ENCODE measurements at regions not wholly inside any gene's neighbourhood (a gene's known extent, or its start where the extent isn't known, plus 50 kb on each side); places are given as distances from the start of the nearest gene placed in this dataset.

DNA sequence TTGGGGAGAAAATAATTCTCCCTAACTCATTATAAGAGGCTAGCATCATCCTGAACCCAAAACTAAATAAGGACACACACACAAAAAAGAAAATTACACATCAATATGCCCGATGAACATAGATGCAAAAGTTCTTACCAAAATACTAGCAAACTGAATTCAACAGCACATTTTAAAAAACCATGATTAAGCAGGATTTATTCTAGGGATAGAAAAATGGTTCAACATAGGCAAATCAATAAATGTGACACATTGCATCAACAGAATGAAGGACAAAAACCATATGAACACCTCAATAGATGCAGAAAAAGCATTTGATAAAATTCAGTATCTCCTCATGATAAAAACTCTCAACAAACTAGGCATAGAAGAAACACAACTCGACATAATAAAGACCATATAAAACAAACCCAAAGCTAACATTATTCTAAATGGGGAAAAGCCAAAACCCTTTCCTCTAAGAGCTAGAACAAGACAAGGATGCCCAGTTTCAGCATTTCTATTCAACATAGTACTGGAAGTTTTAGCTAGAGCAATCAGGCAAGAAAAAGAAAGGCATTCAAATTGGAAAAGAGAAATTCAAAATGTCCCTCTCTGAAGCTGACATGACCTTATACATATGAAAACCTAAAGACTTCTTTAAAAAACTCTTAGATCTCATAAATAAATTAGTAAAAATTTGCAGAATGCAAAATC is 200.9 kb downstream of the NKX6-1 start:
- TF ChIP-seq, protein P1, sequence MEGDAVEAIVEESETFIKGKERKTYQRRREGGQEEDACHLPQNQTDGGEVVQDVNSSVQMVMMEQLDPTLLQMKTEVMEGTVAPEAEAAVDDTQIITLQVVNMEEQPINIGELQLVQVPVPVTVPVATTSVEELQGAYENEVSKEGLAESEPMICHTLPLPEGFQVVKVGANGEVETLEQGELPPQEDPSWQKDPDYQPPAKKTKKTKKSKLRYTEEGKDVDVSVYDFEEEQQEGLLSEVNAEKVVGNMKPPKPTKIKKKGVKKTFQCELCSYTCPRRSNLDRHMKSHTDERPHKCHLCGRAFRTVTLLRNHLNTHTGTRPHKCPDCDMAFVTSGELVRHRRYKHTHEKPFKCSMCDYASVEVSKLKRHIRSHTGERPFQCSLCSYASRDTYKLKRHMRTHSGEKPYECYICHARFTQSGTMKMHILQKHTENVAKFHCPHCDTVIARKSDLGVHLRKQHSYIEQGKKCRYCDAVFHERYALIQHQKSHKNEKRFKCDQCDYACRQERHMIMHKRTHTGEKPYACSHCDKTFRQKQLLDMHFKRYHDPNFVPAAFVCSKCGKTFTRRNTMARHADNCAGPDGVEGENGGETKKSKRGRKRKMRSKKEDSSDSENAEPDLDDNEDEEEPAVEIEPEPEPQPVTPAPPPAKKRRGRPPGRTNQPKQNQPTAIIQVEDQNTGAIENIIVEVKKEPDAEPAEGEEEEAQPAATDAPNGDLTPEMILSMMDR (IDR thresholded peaks at IDR 0.05) = no peak
- TF ChIP-seq POLR2A (IDR thresholded peaks at IDR 0.05) = no peak

Data from vagina (tissue), 2 donors.